ENCODE measurements at regions not wholly inside any gene's neighbourhood (a gene's known extent, or its start where the extent isn't known, plus 50 kb on each side); places are given as distances from the start of the nearest gene placed in this dataset.
"Not testable (repeated sequence)": the region's sequence is repeated elsewhere in the genome, so short reads cannot be mapped to it uniquely, and the experiment has no call there.

DNA sequence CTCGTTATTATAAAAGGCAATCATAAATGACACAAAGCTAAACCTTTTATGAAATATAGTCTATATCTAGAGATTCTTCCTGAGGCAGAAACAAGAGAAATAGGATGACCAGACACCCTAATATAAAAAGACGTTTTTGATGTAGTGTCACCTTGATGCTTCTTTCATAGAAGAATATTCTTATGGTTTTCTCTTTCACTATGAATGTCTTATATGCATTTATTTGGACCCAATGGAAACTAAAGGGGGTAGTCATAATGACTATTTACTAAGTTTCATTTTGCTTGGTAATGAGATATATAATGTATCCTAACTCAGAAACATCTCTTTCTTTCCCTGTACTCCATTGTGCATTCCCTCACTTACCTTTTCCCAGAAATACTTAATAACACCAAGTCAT lies 393.9 kb downstream of the RAP2B start:
- CTCF ChIA-PET = no interaction called here
- TF ChIP-seq, protein P1, sequence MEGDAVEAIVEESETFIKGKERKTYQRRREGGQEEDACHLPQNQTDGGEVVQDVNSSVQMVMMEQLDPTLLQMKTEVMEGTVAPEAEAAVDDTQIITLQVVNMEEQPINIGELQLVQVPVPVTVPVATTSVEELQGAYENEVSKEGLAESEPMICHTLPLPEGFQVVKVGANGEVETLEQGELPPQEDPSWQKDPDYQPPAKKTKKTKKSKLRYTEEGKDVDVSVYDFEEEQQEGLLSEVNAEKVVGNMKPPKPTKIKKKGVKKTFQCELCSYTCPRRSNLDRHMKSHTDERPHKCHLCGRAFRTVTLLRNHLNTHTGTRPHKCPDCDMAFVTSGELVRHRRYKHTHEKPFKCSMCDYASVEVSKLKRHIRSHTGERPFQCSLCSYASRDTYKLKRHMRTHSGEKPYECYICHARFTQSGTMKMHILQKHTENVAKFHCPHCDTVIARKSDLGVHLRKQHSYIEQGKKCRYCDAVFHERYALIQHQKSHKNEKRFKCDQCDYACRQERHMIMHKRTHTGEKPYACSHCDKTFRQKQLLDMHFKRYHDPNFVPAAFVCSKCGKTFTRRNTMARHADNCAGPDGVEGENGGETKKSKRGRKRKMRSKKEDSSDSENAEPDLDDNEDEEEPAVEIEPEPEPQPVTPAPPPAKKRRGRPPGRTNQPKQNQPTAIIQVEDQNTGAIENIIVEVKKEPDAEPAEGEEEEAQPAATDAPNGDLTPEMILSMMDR (IDR thresholded peaks at IDR 0.05; ENCODE audit: unreplicated experiment) = no peak
- DNase-seq = no peak
- Mint-ChIP-seq H3K27ac (ENCODE audit: unreplicated experiment) (no peak overlapping the region), H3K9me3 (ENCODE audit: low read depth, unreplicated experiment) (peaks cover 7% of the 10 kb centered on the region), H3K36me3 (ENCODE audit: insufficient read depth, unreplicated experiment) (no peaks in the 10 kb centered on the region), H3K27me3 (ENCODE audit: unreplicated experiment) (no peaks in the 10 kb centered on the region), H3K4me3 (ENCODE audit: low read depth, unreplicated experiment) (no peak overlapping the region), H3K4me1 (ENCODE audit: low read depth, unreplicated experiment) (peaks cover 9% of the 10 kb centered on the region)
- no TSS peak for BruUV-seq (replicated peaks)
- intact Hi-C loops (cut with micrococcal nuclease; ENCODE audit: unreplicated experiment) = no loop called here

DNA sequence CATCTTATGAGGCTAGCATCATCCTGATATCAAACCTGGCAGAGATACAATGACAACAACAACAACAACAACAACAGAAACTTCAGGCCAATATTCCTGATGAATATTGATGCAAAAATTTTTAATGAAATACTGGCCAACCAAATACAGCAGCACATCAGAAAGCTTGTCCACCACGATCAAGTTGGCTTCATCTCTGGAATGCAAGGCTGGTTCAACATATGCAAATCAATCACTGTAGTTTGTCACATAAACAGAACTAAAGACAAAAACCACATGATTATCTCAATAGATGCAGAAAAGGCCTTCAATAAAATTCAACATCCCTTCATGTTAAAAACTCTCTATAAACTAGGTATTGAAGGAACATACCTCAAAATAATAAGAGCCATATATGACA lies 397.3 kb downstream of the RAP2B start:
- H3K4me3 Mint-ChIP-seq (ENCODE audit: low read depth, unreplicated experiment); H3K4me1 Mint-ChIP-seq (ENCODE audit: low read depth, unreplicated experiment); DNase-seq; H3K27me3 Mint-ChIP-seq (ENCODE audit: unreplicated experiment); H3K36me3 Mint-ChIP-seq (ENCODE audit: insufficient read depth, unreplicated experiment); H3K27ac Mint-ChIP-seq (ENCODE audit: unreplicated experiment); intact Hi-C loops (cut with micrococcal nuclease; ENCODE audit: unreplicated experiment); BruUV-seq (replicated peaks): not testable (repeated sequence)
- CTCF ChIA-PET = interaction anchor here (0.5 kb wide), 1 partner anchor 25 kb away, joined by 6 read pairs; no protein-coding TSS in a partner anchor
- H3K9me3 Mint-ChIP-seq (ENCODE audit: low read depth, unreplicated experiment) = peaks cover 13% of the 10 kb centered on the region

DNA sequence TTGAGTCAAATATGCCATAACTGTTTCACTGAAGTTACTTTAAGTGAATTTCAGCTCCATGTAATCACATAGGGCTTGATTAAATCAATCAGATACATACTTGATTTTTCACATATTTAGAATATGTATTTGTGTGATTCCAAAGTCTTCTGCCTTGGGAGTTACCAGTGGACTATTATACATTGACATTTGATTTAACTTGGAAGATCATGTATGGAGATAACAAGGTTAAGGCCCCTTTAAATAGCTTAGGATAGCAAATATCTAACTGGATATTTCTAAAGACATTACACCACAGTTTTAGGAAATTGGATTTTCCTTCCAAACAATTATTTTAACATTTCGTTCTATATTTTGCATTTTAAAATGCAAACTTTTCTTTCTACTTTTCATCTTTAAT lies 405.0 kb downstream of the RAP2B start:
- H3K4me3 Mint-ChIP-seq (ENCODE audit: low read depth, unreplicated experiment) = no peak overlapping the region
- no peak overlapping the region for H3K27ac Mint-ChIP-seq (ENCODE audit: unreplicated experiment)
- CTCF ChIA-PET = no interaction called here
- no peaks in the 10 kb centered on the region for H3K4me1 Mint-ChIP-seq (ENCODE audit: low read depth, unreplicated experiment)
- DNase-seq = no peak
- intact Hi-C loops (cut with micrococcal nuclease; ENCODE audit: unreplicated experiment) = no loop called here
- no peaks in the 10 kb centered on the region for H3K27me3 Mint-ChIP-seq (ENCODE audit: unreplicated experiment)
- H3K36me3 Mint-ChIP-seq (ENCODE audit: insufficient read depth, unreplicated experiment) = no peaks in the 10 kb centered on the region
- BruUV-seq (replicated peaks) = no TSS peak
- TF ChIP-seq, protein P1 (IDR thresholded peaks at IDR 0.05; ENCODE audit: unreplicated experiment) = no peak
- peaks cover 9% of the 10 kb centered on the region for H3K9me3 Mint-ChIP-seq (ENCODE audit: low read depth, unreplicated experiment)

DNA sequence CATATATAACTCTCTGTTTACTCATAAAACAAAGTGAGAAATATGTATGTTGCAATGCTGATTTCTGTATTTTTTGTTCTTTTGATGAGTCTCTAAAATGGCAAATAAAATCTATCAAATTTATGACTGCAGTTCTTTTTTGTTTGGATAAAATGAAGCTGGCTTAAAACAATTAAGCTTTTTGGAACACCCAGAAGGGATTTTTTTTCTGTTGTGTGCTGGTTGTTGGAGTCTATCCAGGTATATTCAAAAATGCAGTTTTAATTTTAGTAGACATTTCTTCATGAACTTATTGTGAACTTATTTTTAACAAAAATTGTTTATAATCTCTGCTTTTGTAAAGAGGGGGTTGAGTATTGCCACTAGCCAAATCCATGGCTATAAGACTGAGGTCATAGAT lies 405.5 kb downstream of the RAP2B start:
- H3K36me3 Mint-ChIP-seq (ENCODE audit: insufficient read depth, unreplicated experiment) = no peaks in the 10 kb centered on the region
- no peak overlapping the region for H3K4me3 Mint-ChIP-seq (ENCODE audit: low read depth, unreplicated experiment)
- BruUV-seq (replicated peaks) = no TSS peak
- H3K4me1 Mint-ChIP-seq (ENCODE audit: low read depth, unreplicated experiment) = no peaks in the 10 kb centered on the region
- CTCF ChIA-PET = no interaction called here
- no peak for DNase-seq
- no peaks in the 10 kb centered on the region for H3K27me3 Mint-ChIP-seq (ENCODE audit: unreplicated experiment)
- H3K27ac Mint-ChIP-seq (ENCODE audit: unreplicated experiment) = no peak overlapping the region
- H3K9me3 Mint-ChIP-seq (ENCODE audit: low read depth, unreplicated experiment) = peaks cover 9% of the 10 kb centered on the region
- intact Hi-C loops (cut with micrococcal nuclease; ENCODE audit: unreplicated experiment) = no loop called here
- TF ChIP-seq, protein P1 (IDR thresholded peaks at IDR 0.05; ENCODE audit: unreplicated experiment) = no peak

DNA sequence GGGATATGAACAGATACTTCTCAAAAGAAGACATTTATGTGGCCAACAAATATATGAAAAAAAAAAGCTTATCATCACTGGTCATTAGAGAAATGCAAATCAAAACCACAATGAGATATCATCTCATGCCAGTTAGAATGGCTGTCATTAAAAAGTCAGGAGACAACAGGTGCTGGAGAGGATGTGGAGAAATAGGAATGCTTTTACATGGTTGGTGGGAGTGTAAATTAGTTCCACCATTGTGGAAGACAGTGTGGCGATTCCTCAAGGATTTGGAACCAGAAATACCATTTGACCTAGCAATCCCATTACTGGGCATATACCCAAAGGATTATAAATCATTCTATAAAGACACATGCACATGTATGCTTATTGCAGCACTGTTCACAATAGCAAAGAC lies 408.5 kb downstream of the RAP2B start:
- CTCF ChIA-PET; H3K27me3 Mint-ChIP-seq (ENCODE audit: unreplicated experiment); H3K4me3 Mint-ChIP-seq (ENCODE audit: low read depth, unreplicated experiment); BruUV-seq (replicated peaks); DNase-seq; H3K4me1 Mint-ChIP-seq (ENCODE audit: low read depth, unreplicated experiment); H3K9me3 Mint-ChIP-seq (ENCODE audit: low read depth, unreplicated experiment); intact Hi-C loops (cut with micrococcal nuclease; ENCODE audit: unreplicated experiment); H3K27ac Mint-ChIP-seq (ENCODE audit: unreplicated experiment); H3K36me3 Mint-ChIP-seq (ENCODE audit: insufficient read depth, unreplicated experiment): not testable (repeated sequence)
